ENCODE measurements at regions not wholly inside any gene's neighbourhood (a gene's known extent, or its start where the extent isn't known, plus 50 kb on each side); places are given as distances from the start of the nearest gene placed in this dataset.

DNA sequence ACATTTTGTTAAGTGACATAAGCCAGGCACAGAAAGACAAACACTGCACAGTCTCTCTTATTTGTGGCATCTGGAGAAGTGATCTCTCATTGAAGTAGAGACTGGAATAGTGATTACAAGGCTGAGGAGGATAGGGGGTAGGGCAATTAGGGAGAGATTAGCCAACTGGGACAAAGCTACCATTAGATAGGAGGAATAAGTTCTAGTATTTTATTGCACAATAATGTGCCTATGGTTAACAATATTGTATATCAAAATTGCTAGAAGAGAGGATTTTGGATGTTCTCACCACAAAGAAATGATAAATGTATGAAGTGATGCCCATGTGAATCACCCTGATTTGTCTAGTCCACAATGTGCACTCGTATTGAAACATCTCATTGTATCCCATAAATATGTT, 281.8 kb downstream of the MTRR start:
- TF ChIP-seq, protein P1, sequence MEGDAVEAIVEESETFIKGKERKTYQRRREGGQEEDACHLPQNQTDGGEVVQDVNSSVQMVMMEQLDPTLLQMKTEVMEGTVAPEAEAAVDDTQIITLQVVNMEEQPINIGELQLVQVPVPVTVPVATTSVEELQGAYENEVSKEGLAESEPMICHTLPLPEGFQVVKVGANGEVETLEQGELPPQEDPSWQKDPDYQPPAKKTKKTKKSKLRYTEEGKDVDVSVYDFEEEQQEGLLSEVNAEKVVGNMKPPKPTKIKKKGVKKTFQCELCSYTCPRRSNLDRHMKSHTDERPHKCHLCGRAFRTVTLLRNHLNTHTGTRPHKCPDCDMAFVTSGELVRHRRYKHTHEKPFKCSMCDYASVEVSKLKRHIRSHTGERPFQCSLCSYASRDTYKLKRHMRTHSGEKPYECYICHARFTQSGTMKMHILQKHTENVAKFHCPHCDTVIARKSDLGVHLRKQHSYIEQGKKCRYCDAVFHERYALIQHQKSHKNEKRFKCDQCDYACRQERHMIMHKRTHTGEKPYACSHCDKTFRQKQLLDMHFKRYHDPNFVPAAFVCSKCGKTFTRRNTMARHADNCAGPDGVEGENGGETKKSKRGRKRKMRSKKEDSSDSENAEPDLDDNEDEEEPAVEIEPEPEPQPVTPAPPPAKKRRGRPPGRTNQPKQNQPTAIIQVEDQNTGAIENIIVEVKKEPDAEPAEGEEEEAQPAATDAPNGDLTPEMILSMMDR (IDR thresholded peaks at IDR 0.05; ENCODE audit: extremely low read depth in 1 of 2, insufficient read depth in 1 of 2, low read depth in 1 of 2, low read length in 2 of 2), result no peak
- TF ChIP-seq POLR2A (IDR thresholded peaks at IDR 0.05; ENCODE audit: low read depth, low read length), result no peak
- TF ChIP-seq MAX (IDR thresholded peaks at IDR 0.05; ENCODE audit: insufficient read depth, insufficient read length), result no peak

Measured in endothelial cell of umbilical vein (primary cell).